KMS-11 (cell line): ENCODE measurements at regions not wholly inside any gene's neighbourhood (a gene's known extent, or its start where the extent isn't known, plus 50 kb on each side); places are given as distances from the start of the nearest gene placed in this dataset.

Experiments
- H2AFZ ChIP-seq: fragments of 200-600 bp; sonication (generic); 2 replicates; pipeline ENCODE4 v1.6.1; 2016; ENCODE audit warnings: antibody characterized with exemption, mixed run types, low read depth
- H3K27ac ChIP-seq: fragments of 200-600 bp; sonication (generic); 2 replicates; pipeline ENCODE4 v1.6.1; 2016; ENCODE audit warnings: mild to moderate bottlenecking, mixed run types
- H3K27me3 ChIP-seq: fragments of 200-600 bp; sonication (generic); 2 replicates; pipeline ENCODE4 v1.6.1; 2017; ENCODE audit warnings: mild to moderate bottlenecking, low read depth, mixed run types, moderate library complexity; ENCODE audit not compliant: insufficient read depth
- H3K36me3 ChIP-seq: fragments of 200-600 bp; sonication (generic); 2 replicates; pipeline ENCODE4 v1.6.1; 2017; ENCODE audit warnings: mild to moderate bottlenecking, mixed run types; ENCODE audit not compliant: insufficient read depth
- H3K4me1 ChIP-seq: fragments of 200-600 bp; sonication (generic); 2 replicates; pipeline ENCODE4 v1.6.1; 2016; ENCODE audit warnings: mild to moderate bottlenecking, low read depth, mixed run types; ENCODE audit not compliant: poor library complexity, severe bottlenecking
- H3K4me2 ChIP-seq: fragments of 200-600 bp; sonication (generic); 2 replicates; pipeline ENCODE4 v1.7.0; 2016; ENCODE audit warnings: mild to moderate bottlenecking, mixed run types
- H3K4me3 ChIP-seq: fragments of 200-600 bp; sonication (generic); IDR thresholded peaks from 2 replicates; pipeline ENCODE4 v1.6.1; 2017; ENCODE audit warnings: low read depth, low read length, mixed read lengths; ENCODE audit not compliant: insufficient read depth
- H3K79me2 ChIP-seq: fragments of 200-600 bp; sonication (generic); 2 replicates; pipeline ENCODE4 v1.6.1; 2016; ENCODE audit warnings: low read depth, mixed run types; ENCODE audit not compliant: insufficient read depth
- H3K9ac ChIP-seq: fragments of 200-600 bp; sonication (generic); 2 replicates; pipeline ENCODE4 v1.6.1; 2016; ENCODE audit warnings: mild to moderate bottlenecking, mixed run types
- H4K20me1 ChIP-seq: fragments of 200-600 bp; sonication (generic); 2 replicates; pipeline ENCODE4 v1.6.1; 2016; ENCODE audit warnings: mild to moderate bottlenecking, mixed run types; ENCODE audit not compliant: insufficient read depth
- TF ChIP-seq, protein P1 (sequence below): fragments of 200-600 bp; sonication (generic); conservative IDR thresholded peaks from 2 replicates; pipeline ENCODE4 v1.6.1; 2017; ENCODE audit warnings: low read depth, mild to moderate bottlenecking, antibody characterized with exemption, low read length, moderate library complexity, mixed read lengths

DNA sequence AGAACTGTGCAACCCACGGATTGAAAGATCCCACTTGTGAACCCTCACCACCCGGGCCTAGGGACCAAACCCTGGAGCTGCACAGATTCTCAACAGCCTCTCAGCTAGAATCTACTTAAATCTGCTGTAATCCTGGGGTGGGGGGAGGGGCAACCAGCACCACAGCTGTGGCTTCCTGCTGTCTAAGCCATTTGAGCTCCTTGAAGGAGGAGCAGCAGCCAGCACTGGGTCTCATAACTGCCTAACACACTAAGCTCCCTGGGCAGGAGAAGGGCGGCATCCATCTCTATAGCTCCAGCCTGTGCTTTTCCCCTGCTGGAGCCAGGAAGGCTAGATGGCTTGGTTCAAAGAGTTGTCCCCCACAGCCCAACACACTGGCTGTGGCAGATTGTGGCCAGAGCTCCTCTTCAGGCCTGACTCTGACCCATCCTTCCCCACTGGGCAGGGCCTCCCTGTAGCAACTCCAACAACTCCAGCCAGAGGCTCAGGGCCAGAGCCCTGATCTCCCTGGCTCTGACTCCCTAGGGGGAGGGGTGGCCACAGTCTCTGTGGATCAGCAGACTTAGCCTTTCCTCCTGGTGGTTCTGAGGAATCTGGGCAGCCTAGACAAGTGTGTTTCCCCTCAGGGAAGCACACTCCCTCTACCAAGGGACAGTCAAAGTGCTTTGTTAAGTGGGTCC, 72.0 kb upstream of the C9orf72 start:
- Histone ChIP-seq H3K79me2 (no peaks in the 10 kb centered on the region), H3K27ac (no peak overlapping the region), H3K4me2 (no peak overlapping the region), H3K4me3 (no peak overlapping the region), H2AFZ (no peak overlapping the region), H4K20me1 (no peaks in the 10 kb centered on the region), H3K9ac (no peak overlapping the region), H3K4me1 (no peaks in the 10 kb centered on the region), H3K27me3 (no peaks in the 10 kb centered on the region), H3K36me3 (no peaks in the 10 kb centered on the region)
- TF ChIP-seq, protein P1, sequence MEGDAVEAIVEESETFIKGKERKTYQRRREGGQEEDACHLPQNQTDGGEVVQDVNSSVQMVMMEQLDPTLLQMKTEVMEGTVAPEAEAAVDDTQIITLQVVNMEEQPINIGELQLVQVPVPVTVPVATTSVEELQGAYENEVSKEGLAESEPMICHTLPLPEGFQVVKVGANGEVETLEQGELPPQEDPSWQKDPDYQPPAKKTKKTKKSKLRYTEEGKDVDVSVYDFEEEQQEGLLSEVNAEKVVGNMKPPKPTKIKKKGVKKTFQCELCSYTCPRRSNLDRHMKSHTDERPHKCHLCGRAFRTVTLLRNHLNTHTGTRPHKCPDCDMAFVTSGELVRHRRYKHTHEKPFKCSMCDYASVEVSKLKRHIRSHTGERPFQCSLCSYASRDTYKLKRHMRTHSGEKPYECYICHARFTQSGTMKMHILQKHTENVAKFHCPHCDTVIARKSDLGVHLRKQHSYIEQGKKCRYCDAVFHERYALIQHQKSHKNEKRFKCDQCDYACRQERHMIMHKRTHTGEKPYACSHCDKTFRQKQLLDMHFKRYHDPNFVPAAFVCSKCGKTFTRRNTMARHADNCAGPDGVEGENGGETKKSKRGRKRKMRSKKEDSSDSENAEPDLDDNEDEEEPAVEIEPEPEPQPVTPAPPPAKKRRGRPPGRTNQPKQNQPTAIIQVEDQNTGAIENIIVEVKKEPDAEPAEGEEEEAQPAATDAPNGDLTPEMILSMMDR, result no peak

DNA sequence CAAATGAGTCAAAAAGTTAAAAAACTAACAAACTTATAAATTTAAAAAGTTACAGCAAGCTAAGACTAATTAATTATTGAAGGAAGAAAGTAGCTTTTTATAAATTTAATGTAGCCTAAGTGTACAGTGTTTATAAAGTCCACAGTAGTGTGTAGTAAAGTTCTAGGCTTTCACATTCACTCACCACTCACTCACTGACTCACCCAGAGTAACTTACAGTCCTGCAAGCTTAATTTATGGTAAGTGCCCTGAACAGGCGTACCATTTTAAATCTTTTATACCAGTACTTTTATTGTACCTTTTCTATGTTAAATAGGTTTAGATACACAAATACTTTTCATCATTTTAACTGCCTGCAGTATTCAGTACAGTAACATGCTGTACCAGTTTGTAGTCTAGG, 80.0 kb upstream of the C9orf72 start:
- TF ChIP-seq, protein P1, result no peak
- no peaks in the 10 kb centered on the region for H3K27me3 ChIP-seq
- H4K20me1 ChIP-seq, result no peaks in the 10 kb centered on the region
- no peak overlapping the region for H3K4me3 ChIP-seq
- H3K4me1 ChIP-seq, result no peaks in the 10 kb centered on the region
- H2AFZ ChIP-seq, result no peak overlapping the region
- H3K4me2 ChIP-seq, result no peak overlapping the region
- H3K36me3 ChIP-seq, result no peaks in the 10 kb centered on the region
- H3K9ac ChIP-seq, result no peak overlapping the region
- H3K27ac ChIP-seq, result no peak overlapping the region
- H3K79me2 ChIP-seq, result no peaks in the 10 kb centered on the region

DNA sequence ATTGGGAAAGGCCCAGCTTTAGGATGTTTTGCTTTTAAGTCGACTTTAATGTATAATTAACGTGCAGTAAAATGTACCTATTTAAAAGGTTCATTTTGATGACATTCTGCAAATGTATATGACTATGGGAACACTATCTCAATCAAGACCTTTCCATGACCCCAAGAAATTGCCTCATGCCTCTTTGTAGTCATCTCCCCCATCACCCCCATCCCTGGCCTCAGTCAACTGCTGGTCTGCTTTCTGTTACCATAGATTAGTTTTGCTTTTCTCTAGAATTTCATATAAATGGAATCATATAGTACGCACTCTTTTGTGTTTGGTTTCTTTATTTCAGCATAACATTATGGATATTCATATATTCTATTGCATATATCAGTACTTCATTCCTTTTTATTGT, 80.7 kb upstream of the C9orf72 start:
- no peak overlapping the region for H3K27ac ChIP-seq
- H3K36me3 ChIP-seq, result no peaks in the 10 kb centered on the region
- no peak overlapping the region for H3K9ac ChIP-seq
- H4K20me1 ChIP-seq, result no peaks in the 10 kb centered on the region
- H3K4me3 ChIP-seq, result no peak overlapping the region
- H3K4me1 ChIP-seq, result no peaks in the 10 kb centered on the region
- no peaks in the 10 kb centered on the region for H3K27me3 ChIP-seq
- TF ChIP-seq, protein P1, result no peak
- H3K79me2 ChIP-seq, result no peaks in the 10 kb centered on the region
- H3K4me2 ChIP-seq, result no peak overlapping the region
- H2AFZ ChIP-seq, result no peak overlapping the region

DNA sequence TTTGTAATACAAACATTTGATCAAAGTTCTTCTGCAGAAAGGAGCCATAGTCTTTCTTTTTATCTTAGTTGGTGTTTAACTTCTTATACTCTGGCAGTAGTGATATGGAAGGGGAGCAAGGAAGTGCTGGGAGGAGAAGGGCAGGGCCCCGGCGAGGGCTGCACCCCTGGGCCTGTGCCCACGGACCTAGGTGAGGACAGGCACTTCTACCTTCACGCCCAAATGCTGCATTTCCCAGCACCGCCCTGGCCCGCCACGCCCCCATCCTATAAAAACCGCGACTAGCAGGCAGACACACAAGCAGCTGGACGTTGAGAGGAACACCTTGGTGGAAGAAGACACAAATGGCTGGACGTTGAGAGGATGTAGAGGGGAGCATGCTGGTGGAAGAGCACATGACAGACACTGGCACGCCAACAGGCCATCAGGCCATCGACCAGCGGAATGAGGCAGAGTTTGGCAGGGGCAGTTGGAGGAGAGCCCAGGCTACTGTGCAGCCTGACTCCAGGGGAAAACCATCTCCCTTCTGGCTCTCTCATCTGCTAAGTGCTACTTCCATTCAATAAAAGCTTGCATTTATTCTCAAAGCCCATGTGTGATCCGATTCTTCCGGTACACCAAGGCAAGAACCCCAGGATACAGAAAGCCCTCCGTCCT, 81.5 kb upstream of the C9orf72 start:
- H3K4me2 ChIP-seq, result no peak overlapping the region
- TF ChIP-seq, protein P1, result no peak

More for the DNA sequence above, 81.5 kb upstream of the C9orf72 start:
- Histone ChIP-seq H3K27ac (no peak overlapping the region), H2AFZ (no peak overlapping the region), H3K27me3 (no peaks in the 10 kb centered on the region), H3K4me1 (no peaks in the 10 kb centered on the region), H3K36me3 (no peaks in the 10 kb centered on the region), H3K9ac (no peak overlapping the region), H3K79me2 (no peaks in the 10 kb centered on the region), H3K4me3 (no peak overlapping the region), H4K20me1 (no peaks in the 10 kb centered on the region)
